Ramos (cell line): ENCODE measurements at regions not wholly inside any gene's neighbourhood (a gene's known extent, or its start where the extent isn't known, plus 50 kb on each side); places are given as distances from the start of the nearest gene placed in this dataset.
"Not testable (repeated sequence)": the region's sequence is repeated elsewhere in the genome, so short reads cannot be mapped to it uniquely, and the experiment has no call there.

Experiments used
- in situ Hi-C: fragments of 300-500 bp; cut with MboI; formaldehyde crosslinking; loops from one replicate; pipeline ENCODE4 v1.14.3; 2022; ENCODE audit warnings: low sequenced_read_pairs; ENCODE audit not compliant: unreplicated experiment

- in situ Hi-C loops, result no loop called here
Measured at GRCh38 chr4:82248903-82249632, 124.7 kb downstream of the HNRNPD start.

- in situ Hi-C loops, result no loop called here
Measured at GRCh38 chr4:82247629-82248028, 126.2 kb downstream of the HNRNPD start.

- in situ Hi-C loops, result no loop called here
Measured at GRCh38 chr4:82247171-82247570, 126.6 kb downstream of the HNRNPD start.

GRCh38 chr4:82241534-82241933, 132.3 kb downstream of the HNRNPD start:
- in situ Hi-C loops, result no loop called here

- in situ Hi-C loops, result no loop called here
Measured at GRCh38 chr4:82240410-82240809, 133.4 kb downstream of the HNRNPD start.

- in situ Hi-C loops, result not testable (repeated sequence)
Measured at GRCh38 chr4:82237142-82237541, 136.6 kb downstream of the HNRNPD start.

GRCh38 chr4:82235346-82235745, 138.4 kb downstream of the HNRNPD start:
- in situ Hi-C loops, result no loop called here

- in situ Hi-C loops, result no loop called here
Measured at GRCh38 chr4:82232891-82233290, 140.9 kb downstream of the HNRNPD start.

- in situ Hi-C loops, result no loop called here
Measured at GRCh38 chr4:82231806-82232205, 142.0 kb downstream of the HNRNPD start.

- in situ Hi-C loops, result no loop called here
Measured at GRCh38 chr4:82230306-82230705, 143.5 kb downstream of the HNRNPD start.

- in situ Hi-C loops, result no loop called here
Measured at GRCh38 chr4:82225030-82225429, 148.8 kb downstream of the HNRNPD start.

- in situ Hi-C loops, result no loop called here
Measured at GRCh38 chr4:82223715-82224114, 150.1 kb downstream of the HNRNPD start.

- in situ Hi-C loops, result no loop called here
Measured at GRCh38 chr4:82219346-82219745, 154.4 kb downstream of the HNRNPD start.

- in situ Hi-C loops, result no loop called here
Measured at GRCh38 chr4:82217986-82218715, 155.6 kb downstream of the HNRNPD start.

GRCh38 chr4:82216219-82216618, 157.6 kb downstream of the HNRNPD start:
- in situ Hi-C loops, result no loop called here

- in situ Hi-C loops, result no loop called here
Measured at GRCh38 chr4:82215800-82216199, 158.0 kb downstream of the HNRNPD start.

- in situ Hi-C loops, result no loop called here
Measured at GRCh38 chr4:82215039-82215438, 158.8 kb downstream of the HNRNPD start.

GRCh38 chr4:82213485-82214417, 160.0 kb downstream of the HNRNPD start:
- in situ Hi-C loops, result no loop called here

GRCh38 chr4:82201805-82202641, 171.8 kb downstream of the HNRNPD start:
- in situ Hi-C loops, result loop anchor here (5.0 kb wide), 1 partner anchor 800 kb away; no protein-coding TSS in a partner anchor

GRCh38 chr4:82201303-82201702, 172.5 kb downstream of the HNRNPD start:
- in situ Hi-C loops, result loop anchor here (5.0 kb wide), 1 partner anchor 799 kb away; no protein-coding TSS in a partner anchor
